ENCODE measurements at regions not wholly inside any gene's neighbourhood (a gene's known extent, or its start where the extent isn't known, plus 50 kb on each side); places are given as distances from the start of the nearest gene placed in this dataset.

DNA sequence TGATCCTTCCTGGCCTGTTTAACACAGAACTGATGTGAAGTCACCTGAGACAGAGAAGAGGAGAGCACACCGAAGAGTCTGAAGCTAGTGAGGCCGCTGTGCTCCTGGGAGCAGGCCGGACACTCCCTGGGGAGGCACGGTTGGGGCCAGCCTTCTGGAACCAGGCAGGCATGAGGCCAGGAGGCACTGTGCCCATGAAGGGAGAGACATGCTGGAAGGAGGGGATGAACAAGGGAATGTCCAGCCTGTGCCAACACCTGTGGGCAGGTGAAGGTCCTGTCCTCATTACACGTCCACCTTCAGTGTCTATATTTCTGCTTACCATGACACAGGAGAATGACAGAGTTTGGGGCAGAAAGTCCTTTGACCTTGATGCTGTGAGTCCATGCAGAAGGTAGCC lies 183.8 kb upstream of the S1PR3 start:
- ChIA-PET CTCF (no interaction called here), POLR2A (no interaction called here)
- no peak overlapping the region for H3K27ac ChIP-seq (ENCODE audit: low read length)
- no peaks in the 10 kb centered on the region for H3K9me3 ChIP-seq (ENCODE audit: control insufficient read depth, insufficient read depth, low read depth, low read length)
- no peaks in the 10 kb centered on the region for H3K27me3 ChIP-seq (ENCODE audit: control insufficient read depth, insufficient read depth, low read length)
- DNase-seq (ENCODE audit: low read depth, low spot score) (no peak), ATAC-seq (no peak)
- intact Hi-C loops (cut with micrococcal nuclease; ENCODE audit: unreplicated experiment) = no loop called here
- no peaks in the 10 kb centered on the region for H3K4me1 ChIP-seq (ENCODE audit: control insufficient read depth, insufficient read depth, low read length)
- no peaks in the 10 kb centered on the region for H3K36me3 ChIP-seq (ENCODE audit: control insufficient read depth, insufficient read depth, low read length)
- BruUV-seq (replicated peaks) = no TSS peak
- TF ChIP-seq TCF7L2 (IDR thresholded peaks at IDR 0.05; ENCODE audit: low read depth, low read length) (no peak), SIN3A (IDR thresholded peaks at IDR 0.05; ENCODE audit: borderline replicate concordance, insufficient read depth, low read depth, low read length) (no peak), POLR2AphosphoS5 (IDR thresholded peaks at IDR 0.05; ENCODE audit: low read depth, low read length) (no peak)
- TF ChIP-seq, protein P1, sequence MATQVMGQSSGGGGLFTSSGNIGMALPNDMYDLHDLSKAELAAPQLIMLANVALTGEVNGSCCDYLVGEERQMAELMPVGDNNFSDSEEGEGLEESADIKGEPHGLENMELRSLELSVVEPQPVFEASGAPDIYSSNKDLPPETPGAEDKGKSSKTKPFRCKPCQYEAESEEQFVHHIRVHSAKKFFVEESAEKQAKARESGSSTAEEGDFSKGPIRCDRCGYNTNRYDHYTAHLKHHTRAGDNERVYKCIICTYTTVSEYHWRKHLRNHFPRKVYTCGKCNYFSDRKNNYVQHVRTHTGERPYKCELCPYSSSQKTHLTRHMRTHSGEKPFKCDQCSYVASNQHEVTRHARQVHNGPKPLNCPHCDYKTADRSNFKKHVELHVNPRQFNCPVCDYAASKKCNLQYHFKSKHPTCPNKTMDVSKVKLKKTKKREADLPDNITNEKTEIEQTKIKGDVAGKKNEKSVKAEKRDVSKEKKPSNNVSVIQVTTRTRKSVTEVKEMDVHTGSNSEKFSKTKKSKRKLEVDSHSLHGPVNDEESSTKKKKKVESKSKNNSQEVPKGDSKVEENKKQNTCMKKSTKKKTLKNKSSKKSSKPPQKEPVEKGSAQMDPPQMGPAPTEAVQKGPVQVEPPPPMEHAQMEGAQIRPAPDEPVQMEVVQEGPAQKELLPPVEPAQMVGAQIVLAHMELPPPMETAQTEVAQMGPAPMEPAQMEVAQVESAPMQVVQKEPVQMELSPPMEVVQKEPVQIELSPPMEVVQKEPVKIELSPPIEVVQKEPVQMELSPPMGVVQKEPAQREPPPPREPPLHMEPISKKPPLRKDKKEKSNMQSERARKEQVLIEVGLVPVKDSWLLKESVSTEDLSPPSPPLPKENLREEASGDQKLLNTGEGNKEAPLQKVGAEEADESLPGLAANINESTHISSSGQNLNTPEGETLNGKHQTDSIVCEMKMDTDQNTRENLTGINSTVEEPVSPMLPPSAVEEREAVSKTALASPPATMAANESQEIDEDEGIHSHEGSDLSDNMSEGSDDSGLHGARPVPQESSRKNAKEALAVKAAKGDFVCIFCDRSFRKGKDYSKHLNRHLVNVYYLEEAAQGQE (IDR thresholded peaks at IDR 0.05; ENCODE audit: insufficient read depth in 1 of 2, low read depth in 2 of 2, low read length in 1 of 2) = no peak
- TF ChIP-seq, protein P2, sequence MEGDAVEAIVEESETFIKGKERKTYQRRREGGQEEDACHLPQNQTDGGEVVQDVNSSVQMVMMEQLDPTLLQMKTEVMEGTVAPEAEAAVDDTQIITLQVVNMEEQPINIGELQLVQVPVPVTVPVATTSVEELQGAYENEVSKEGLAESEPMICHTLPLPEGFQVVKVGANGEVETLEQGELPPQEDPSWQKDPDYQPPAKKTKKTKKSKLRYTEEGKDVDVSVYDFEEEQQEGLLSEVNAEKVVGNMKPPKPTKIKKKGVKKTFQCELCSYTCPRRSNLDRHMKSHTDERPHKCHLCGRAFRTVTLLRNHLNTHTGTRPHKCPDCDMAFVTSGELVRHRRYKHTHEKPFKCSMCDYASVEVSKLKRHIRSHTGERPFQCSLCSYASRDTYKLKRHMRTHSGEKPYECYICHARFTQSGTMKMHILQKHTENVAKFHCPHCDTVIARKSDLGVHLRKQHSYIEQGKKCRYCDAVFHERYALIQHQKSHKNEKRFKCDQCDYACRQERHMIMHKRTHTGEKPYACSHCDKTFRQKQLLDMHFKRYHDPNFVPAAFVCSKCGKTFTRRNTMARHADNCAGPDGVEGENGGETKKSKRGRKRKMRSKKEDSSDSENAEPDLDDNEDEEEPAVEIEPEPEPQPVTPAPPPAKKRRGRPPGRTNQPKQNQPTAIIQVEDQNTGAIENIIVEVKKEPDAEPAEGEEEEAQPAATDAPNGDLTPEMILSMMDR (IDR thresholded peaks at IDR 0.05) = no peak
- no peak overlapping the region for H3K4me3 ChIP-seq (ENCODE audit: low read depth in 2 of 2, low read length in 2 of 2)
- in situ Hi-C loops (cut with HindIII; ENCODE audit: low pct_unique_long_range_greater_than_20kb, low sequenced_read_pairs) = no loop called here

DNA sequence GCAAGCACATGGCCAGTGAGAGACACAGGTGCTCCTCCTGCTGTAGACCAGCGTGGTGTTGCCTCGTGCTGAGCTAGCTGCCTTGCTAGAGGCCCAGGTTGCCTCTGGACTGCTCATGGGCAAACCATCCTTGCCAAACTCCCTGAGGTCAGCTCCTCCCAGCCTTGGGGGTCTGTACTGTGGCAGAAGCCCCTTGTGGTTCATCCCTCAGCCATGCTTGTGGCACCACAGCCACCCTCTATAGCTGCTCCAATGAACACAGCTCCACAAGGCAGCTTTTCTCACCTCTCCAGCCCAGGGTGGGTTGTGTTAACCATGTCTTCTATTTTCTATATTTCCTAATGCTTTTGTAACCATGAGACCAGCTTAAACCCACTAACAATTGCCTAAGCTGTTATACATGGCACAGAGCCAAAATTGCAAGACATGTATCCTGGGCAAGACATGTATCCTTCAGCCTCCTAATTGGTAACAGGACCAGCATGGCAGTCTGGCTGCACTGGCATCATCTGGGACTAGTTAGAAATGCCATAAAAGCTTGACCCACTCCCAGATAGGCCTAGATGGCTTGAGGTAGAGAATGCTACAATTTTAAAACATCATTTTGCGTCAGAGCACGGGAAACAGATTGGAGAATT lies 183.1 kb upstream of the S1PR3 start:
- no peaks in the 10 kb centered on the region for H3K9me3 ChIP-seq (ENCODE audit: control insufficient read depth, insufficient read depth, low read depth, low read length)
- H3K27me3 ChIP-seq (ENCODE audit: control insufficient read depth, insufficient read depth, low read length) = no peaks in the 10 kb centered on the region
- CTCF ChIA-PET = no interaction called here
- POLR2A ChIA-PET = no interaction called here
- no peak overlapping the region for H3K4me3 ChIP-seq (ENCODE audit: low read depth in 2 of 2, low read length in 2 of 2)
- intact Hi-C loops (cut with micrococcal nuclease; ENCODE audit: unreplicated experiment) = no loop called here
- ATAC-seq (no peak), DNase-seq (ENCODE audit: low read depth, low spot score) (no peak)
- no peaks in the 10 kb centered on the region for H3K4me1 ChIP-seq (ENCODE audit: control insufficient read depth, insufficient read depth, low read length)
- H3K27ac ChIP-seq (ENCODE audit: low read length) = no peak overlapping the region
- TF ChIP-seq, protein P1 (IDR thresholded peaks at IDR 0.05; ENCODE audit: insufficient read depth in 1 of 2, low read depth in 2 of 2, low read length in 1 of 2) = no peak
- TF ChIP-seq, protein P2 (IDR thresholded peaks at IDR 0.05) = no peak
- TF ChIP-seq TCF7L2 (IDR thresholded peaks at IDR 0.05; ENCODE audit: low read depth, low read length) (no peak), POLR2AphosphoS5 (IDR thresholded peaks at IDR 0.05; ENCODE audit: low read depth, low read length) (no peak), SIN3A (IDR thresholded peaks at IDR 0.05; ENCODE audit: borderline replicate concordance, insufficient read depth, low read depth, low read length) (no peak)
- no peaks in the 10 kb centered on the region for H3K36me3 ChIP-seq (ENCODE audit: control insufficient read depth, insufficient read depth, low read length)
- in situ Hi-C loops (cut with HindIII; ENCODE audit: low pct_unique_long_range_greater_than_20kb, low sequenced_read_pairs) = no loop called here
- no TSS peak for BruUV-seq (replicated peaks)
